G401.6 (cell line): ENCODE measurements at regions not wholly inside any gene's neighbourhood (a gene's known extent, or its start where the extent isn't known, plus 50 kb on each side); places are given as distances from the start of the nearest gene placed in this dataset.
"Not testable (repeated sequence)": the region's sequence is repeated elsewhere in the genome, so short reads cannot be mapped to it uniquely, and the experiment has no call there.

Experiments
- FAIRE-seq: peaks from 2 replicates; lab custom pipeline; 2012; peaks lifted over from hg19 to GRCh38; lab: Jason Lieb, UNC

- no peak for FAIRE-seq
These were observed 405.3 kb upstream of the FAT1 start for GRCh38 chr4:187128976-187129375.

- not testable (repeated sequence) for FAIRE-seq
These were observed 408.2 kb upstream of the FAT1 start for GRCh38 chr4:187131826-187132225.

GRCh38 chr4:187135878-187136277, 412.2 kb upstream of the FAT1 start:
- no peak for FAIRE-seq

- no peak for FAIRE-seq
These were observed 415.5 kb upstream of the FAT1 start for GRCh38 chr4:187139141-187139540.

GRCh38 chr4:187141101-187141500, 417.4 kb upstream of the FAT1 start:
- no peak for FAIRE-seq

GRCh38 chr4:187149229-187149945, 425.7 kb upstream of the FAT1 start:
- no peak for FAIRE-seq

GRCh38 chr4:187157380-187157958, 433.8 kb upstream of the FAT1 start:
- FAIRE-seq, result no peak

GRCh38 chr4:187158003-187158402, 434.3 kb upstream of the FAT1 start:
- no peak for FAIRE-seq

GRCh38 chr4:187160486-187160885, 436.8 kb upstream of the FAT1 start:
- no peak for FAIRE-seq

- no peak for FAIRE-seq
These were observed 443.3 kb upstream of the FAT1 start for GRCh38 chr4:187166886-187167512.

- FAIRE-seq, result no peak
These were observed 448.2 kb upstream of the FAT1 start for GRCh38 chr4:187171706-187172339.

GRCh38 chr4:187172340-187172761, 448.7 kb upstream of the FAT1 start:
- FAIRE-seq, result no peak

- FAIRE-seq, result no peak
These were observed 451.1 kb upstream of the FAT1 start for GRCh38 chr4:187174749-187175148.

- FAIRE-seq, result no peak
These were observed 451.5 kb upstream of the FAT1 start for GRCh38 chr4:187175197-187175596.

- no peak for FAIRE-seq
These were observed 452.7 kb upstream of the FAT1 start for GRCh38 chr4:187176261-187176910.

- FAIRE-seq, result no peak
These were observed 454.4 kb upstream of the FAT1 start for GRCh38 chr4:187178084-187178483.

- no peak for FAIRE-seq
These were observed 454.9 kb upstream of the FAT1 start for GRCh38 chr4:187178587-187178986.

- FAIRE-seq, result no peak
These were observed 455.7 kb upstream of the FAT1 start for GRCh38 chr4:187179086-187180058.

- no peak for FAIRE-seq
These were observed 457.4 kb upstream of the FAT1 start for GRCh38 chr4:187181054-187181453.

- no peak for FAIRE-seq
These were observed 459.7 kb upstream of the FAT1 start for GRCh38 chr4:187183346-187183745.

GRCh38 chr4:187183826-187184225, 460.2 kb upstream of the FAT1 start:
- FAIRE-seq, result no peak
